HCT116 (cell line): ENCODE measurements at regions not wholly inside any gene's neighbourhood (a gene's known extent, or its start where the extent isn't known, plus 50 kb on each side); places are given as distances from the start of the nearest gene placed in this dataset.

Experiments
- ATAC-seq: fragments of 200-7000 bp; cut with Tn5 transposase; 2 replicates; pipeline ENCODE4 v1.9.1; 2020; ENCODE audit warnings: mild to moderate bottlenecking, moderate library complexity
- BruUV-seq: library from RNA; stranded (reverse); fragments of 400-500 nt; replicated peaks from 2 replicates; lab custom pipeline; 2021; lab: Mats Ljungman, UMichigan
- CTCF ChIA-PET: fragments of 300-600 bp; sonication (Branson Sonifier 250); formaldehyde crosslinking; loops from one replicate; lab custom pipeline; 2021; ENCODE audit warnings: antibody characterized with exemption; lab: Charles Lee
- POLR2A ChIA-PET: fragments of 300-600, 350-600 bp; sonication (Branson Sonifier 250); formaldehyde crosslinking; loops from one replicate; lab custom pipeline; 2021; ENCODE audit warnings: antibody characterized with exemption; lab: Charles Lee
- RAD21 ChIA-PET, 2 experiments: fragments of 300-600 bp; sonication (Branson Sonifier 250); formaldehyde crosslinking; loops; one replicate each; lab custom pipeline; 2023; ENCODE audit warnings: low total read pairs in 2 of 2; ENCODE audit not compliant: uncharacterized antibody in 2 of 2, unreplicated experiment in 2 of 2, low non-redundant PET in 1 of 2; lab: Charles Lee
- DNase-seq: peaks from one replicate; pipeline ENCODE4 v3.0.0-alpha.2; 2010; ENCODE audit warnings: low read depth, low spot score
- H2AFZ ChIP-seq: fragments of 200-600 bp; shearing (Covaris generic), sonication (generic); 2 replicates; pipeline ENCODE4 v1.6.1; 2017; ENCODE audit warnings: low read depth, mixed run types, mixed read lengths, antibody characterized with exemption, low read length; ENCODE audit not compliant: poor library complexity, severe bottlenecking
- H3K27ac ChIP-seq: 2 replicates; pipeline ENCODE4 v1.5.1; 2012; ENCODE audit warnings: low read depth, low read length
- H3K27me3 ChIP-seq: fragments of 200-600 bp; sonication (generic); 2 replicates; pipeline ENCODE4 v1.6.1; 2016; ENCODE audit warnings: mixed run types, low read length, mixed read lengths; ENCODE audit not compliant: insufficient read depth
- H3K36me3 ChIP-seq, 2 experiments: fragments of 200-500 bp in 1 of 2; fragments of 200-600 bp in 1 of 2; sonication (Bioruptor generic) in 1 of 2; sonication (generic) in 1 of 2; 2 replicates each; pipeline versions ENCODE4 v1.5.1 to v1.6.1; 2014 to 2016; ENCODE audit warnings: low read length in 2 of 2, inconsistent platforms in 1 of 2, mixed read lengths in 1 of 2, mixed run types in 1 of 2; ENCODE audit not compliant: insufficient read depth in 2 of 2, control insufficient read depth in 1 of 2
- H3K4me1 ChIP-seq, 2 experiments: fragments of 200-600 bp in 1 of 2; sonication (generic) in 1 of 2; 2 replicates each; pipeline versions ENCODE4 v1.5.1 to v1.6.1; 2012 to 2017; ENCODE audit warnings: low read length in 2 of 2, inconsistent platforms in 1 of 2, mild to moderate bottlenecking in 1 of 2, mixed read lengths in 1 of 2, mixed run types in 1 of 2, moderate library complexity in 1 of 2; ENCODE audit not compliant: insufficient read depth in 2 of 2, control insufficient read depth in 1 of 2
- H3K4me2 ChIP-seq: fragments of 200-600 bp; sonication (generic); 2 replicates; pipeline ENCODE4 v1.6.1; 2017; ENCODE audit warnings: mixed run types, low read length, mixed read lengths
- H3K4me3 ChIP-seq, 2 experiments: fragments of 200-600 bp in 1 of 2; sonication (generic) in 1 of 2; replicated peaks in 1 of 2; 2 replicates each; pipeline ENCODE4 v1.5.1; 2011 to 2016; ENCODE audit warnings: low read length in 2 of 2, control low read depth in 1 of 2, low read depth in 1 of 2, mild to moderate bottlenecking in 1 of 2, mixed read lengths in 1 of 2, mixed run types in 1 of 2
- H3K79me2 ChIP-seq: fragments of 200-600 bp; sonication (generic); 2 replicates; pipeline ENCODE4 v1.6.1; 2017; ENCODE audit warnings: mild to moderate bottlenecking, mixed run types, low read length, moderate library complexity, mixed read lengths; ENCODE audit not compliant: insufficient read depth
- H3K9ac ChIP-seq: fragments of 200-600 bp; sonication (generic); 2 replicates; pipeline ENCODE4 v1.6.1; 2016; ENCODE audit warnings: low read length, mixed read lengths
- H3K9me2 ChIP-seq: fragments of 200-600 bp; sonication (generic), shearing (Covaris generic); 2 replicates; pipeline ENCODE4 v1.6.1; 2017; ENCODE audit warnings: mixed run types, mild to moderate bottlenecking, moderate library complexity; ENCODE audit not compliant: insufficient read depth
- H3K9me3 ChIP-seq, 2 experiments: fragments of 200-500 bp in 1 of 2; fragments of 200-600 bp in 1 of 2; sonication (Bioruptor generic) in 1 of 2; sonication (generic) in 1 of 2; 2 replicates each; pipeline ENCODE4 v1.6.1; 2014 to 2017; ENCODE audit warnings: low read length in 2 of 2, mixed read lengths in 2 of 2, inconsistent platforms in 1 of 2, low read depth in 1 of 2, mild to moderate bottlenecking in 1 of 2, mixed run types in 1 of 2, moderate library complexity in 1 of 2; ENCODE audit not compliant: control insufficient read depth in 1 of 2, insufficient read depth in 1 of 2
- H4K20me1 ChIP-seq: fragments of 200-600 bp; sonication (generic), shearing (Covaris generic); 2 replicates; pipeline ENCODE4 v1.6.1; 2017; ENCODE audit warnings: mixed run types, mild to moderate bottlenecking, moderate library complexity; ENCODE audit not compliant: insufficient read depth
- CBX3 ChIP-seq: IDR thresholded peaks from 2 replicates; pipeline ENCODE4 v1.6.1; 2012; ENCODE audit warnings: low read depth
- CEBPB ChIP-seq: IDR thresholded peaks from 2 replicates; pipeline ENCODE4 v1.6.1; 2012; ENCODE audit warnings: low read depth
- CTCF ChIP-seq, 3 experiments: fragments of 200-600 bp in 1 of 3; sonication (generic) in 1 of 3; IDR thresholded peaks in 2 of 3; conservative IDR thresholded peaks in 1 of 3; 2 replicates each; pipeline ENCODE4 v1.5.1; 2012 to 2017; ENCODE audit warnings: low read depth in 2 of 3, low read length in 2 of 3, antibody characterized with exemption in 1 of 3, borderline replicate concordance in 1 of 3, control low read depth in 1 of 3, mild to moderate bottlenecking in 1 of 3, mixed read lengths in 1 of 3, mixed run types in 1 of 3, moderate library complexity in 1 of 3; ENCODE audit not compliant: insufficient read depth in 1 of 3
- EGR1 ChIP-seq: IDR thresholded peaks from 2 replicates; pipeline ENCODE4 v1.6.1; 2012; ENCODE audit warnings: low read depth
- ELF1 ChIP-seq: IDR thresholded peaks from 2 replicates; pipeline ENCODE4 v1.6.1; 2012; ENCODE audit warnings: low read depth, borderline replicate concordance
- EZH2 ChIP-seq: fragments of 200-600 bp; sonication (generic); IDR thresholded peaks from 2 replicates; pipeline ENCODE4 v1.6.1; 2017; ENCODE audit warnings: antibody characterized with exemption, mixed run types
- EZH2phosphoT487 ChIP-seq: fragments of 200-600 bp; IDR thresholded peaks from 2 replicates; pipeline ENCODE4 v1.6.1; 2018; ENCODE audit warnings: antibody characterized with exemption, borderline replicate concordance
- FOSL1 ChIP-seq: IDR thresholded peaks from 2 replicates; pipeline ENCODE4 v1.6.1; 2012; ENCODE audit warnings: low read depth
- JUND ChIP-seq: IDR thresholded peaks from 2 replicates; pipeline ENCODE4 v1.6.1; 2012
- POLR2AphosphoS5 ChIP-seq: IDR thresholded peaks from 2 replicates; pipeline ENCODE4 v1.6.1; 2011; ENCODE audit warnings: mild to moderate bottlenecking, low read depth, low read length, moderate library complexity
- SIN3A ChIP-seq: IDR thresholded peaks from 2 replicates; pipeline ENCODE4 v1.6.1; 2012; ENCODE audit warnings: low read depth
- SRF ChIP-seq: IDR thresholded peaks from 2 replicates; pipeline ENCODE4 v1.6.1; 2012; ENCODE audit warnings: low read depth
- TCF7L2 ChIP-seq: IDR thresholded peaks from 2 replicates; pipeline ENCODE4 v1.7.0; 2011; ENCODE audit warnings: borderline replicate concordance, inconsistent platforms; ENCODE audit not compliant: insufficient read depth, insufficient read length; ENCODE audit errors: extremely low read depth
- YY1 ChIP-seq: IDR thresholded peaks from 2 replicates; pipeline ENCODE4 v1.6.1; 2011; ENCODE audit warnings: low read length, low read depth, moderate library complexity, mild to moderate bottlenecking; ENCODE audit not compliant: insufficient replicate concordance; ENCODE audit errors: extremely low read depth
- ZFX ChIP-seq: fragments of 450-650 bp; IDR thresholded peaks from 2 replicates; pipeline ENCODE4 v1.6.1; 2017
- ZNF274 ChIP-seq: fragments of 200-500 bp; sonication (Bioruptor generic); IDR thresholded peaks from 2 replicates; pipeline ENCODE4 v1.6.1; 2014; ENCODE audit warnings: mild to moderate bottlenecking, low read depth, low read length, inconsistent platforms
- intact Hi-C: fragments of 100-400 bp; cut with micrococcal nuclease; formaldehyde crosslinking; loops from 2 replicates; pipeline ENCODE4 v1.10.0; 2022
- TF ChIP-seq, protein P1 (sequence below): IDR thresholded peaks from 2 replicates; pipeline ENCODE4 v1.6.1; 2011; ENCODE audit warnings: mild to moderate bottlenecking, low read length, moderate library complexity; ENCODE audit not compliant: insufficient replicate concordance; ENCODE audit errors: extremely low read depth

GRCh38 chr3:188978421-188979171 lies 193.2 kb upstream of the TPRG1 start:
- RAD21 ChIA-PET: no interaction called here
- ATAC-seq (no peak; the same call in 1 of the 2 replicates), DNase-seq (no peak)

More at GRCh38 chr3:188978421-188979171, 193.2 kb upstream of the TPRG1 start:
- H3K9me3 ChIP-seq: no peaks in the 10 kb centered on the region
- POLR2A ChIA-PET: no interaction called here
- no TSS peak for BruUV-seq
- no peaks in the 10 kb centered on the region; the same call in 1 of the 2 replicates for H3K27me3 ChIP-seq
- no peaks in the 10 kb centered on the region for H3K9me2 ChIP-seq
- TF ChIP-seq ELF1 (no peak), CBX3 (no peak), EZH2phosphoT487 (no peak), SIN3A (no peak), CTCF (IDR thresholded peaks at IDR 0.05 in 2 of 3, conservative IDR thresholded peaks at IDR 0.05 in 1 of 3; ENCODE audit: borderline replicate concordance in 1 of 3, insufficient read depth in 1 of 3, low read depth in 2 of 3, low read length in 2 of 3) (no peak), FOSL1 (no peak), EGR1 (no peak), ZFX (no peak), CEBPB (no peak), YY1 (no peak), SRF (no peak), EZH2 (no peak), TCF7L2 (no peak), POLR2AphosphoS5 (no peak), ZNF274 (no peak), JUND (no peak)
- TF ChIP-seq, protein P1, sequence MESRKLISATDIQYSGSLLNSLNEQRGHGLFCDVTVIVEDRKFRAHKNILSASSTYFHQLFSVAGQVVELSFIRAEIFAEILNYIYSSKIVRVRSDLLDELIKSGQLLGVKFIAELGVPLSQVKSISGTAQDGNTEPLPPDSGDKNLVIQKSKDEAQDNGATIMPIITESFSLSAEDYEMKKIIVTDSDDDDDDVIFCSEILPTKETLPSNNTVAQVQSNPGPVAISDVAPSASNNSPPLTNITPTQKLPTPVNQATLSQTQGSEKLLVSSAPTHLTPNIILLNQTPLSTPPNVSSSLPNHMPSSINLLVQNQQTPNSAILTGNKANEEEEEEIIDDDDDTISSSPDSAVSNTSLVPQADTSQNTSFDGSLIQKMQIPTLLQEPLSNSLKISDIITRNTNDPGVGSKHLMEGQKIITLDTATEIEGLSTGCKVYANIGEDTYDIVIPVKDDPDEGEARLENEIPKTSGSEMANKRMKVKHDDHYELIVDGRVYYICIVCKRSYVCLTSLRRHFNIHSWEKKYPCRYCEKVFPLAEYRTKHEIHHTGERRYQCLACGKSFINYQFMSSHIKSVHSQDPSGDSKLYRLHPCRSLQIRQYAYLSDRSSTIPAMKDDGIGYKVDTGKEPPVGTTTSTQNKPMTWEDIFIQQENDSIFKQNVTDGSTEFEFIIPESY: no peak
- TF ChIP-seq, all 23 proteins: peak for 0
- no peak overlapping the region for H3K27ac ChIP-seq
- H3K4me3 ChIP-seq: no peak overlapping the region
- no peaks in the 10 kb centered on the region for H3K79me2 ChIP-seq
- peaks cover 4% of the 10 kb centered on the region in 2 experiments; a peak in 3 of 4 replicates for H3K4me1 ChIP-seq
- intact Hi-C loops: no loop called here
- no peaks in the 10 kb centered on the region for H3K36me3 ChIP-seq
- H3K4me2 ChIP-seq: no peak overlapping the region
- no peak overlapping the region for H3K9ac ChIP-seq
- CTCF ChIA-PET: no interaction called here
- no peaks in the 10 kb centered on the region for H4K20me1 ChIP-seq
- H2AFZ ChIP-seq: no peak overlapping the region
